SK-N-SH (cell line): ENCODE measurements at regions not wholly inside any gene's neighbourhood (a gene's known extent, or its start where the extent isn't known, plus 50 kb on each side); places are given as distances from the start of the nearest gene placed in this dataset.

ENCODE experiments used
- CTCF ChIA-PET: fragments of 300-600, 350-600 bp; formaldehyde crosslinking; extraction: SDS; loops from one replicate; lab custom pipeline; 2021; lab: Yijun Ruan, JAX
- POLR2A ChIA-PET: fragments of 350-600 bp; sonication (Branson Sonifier 250); formaldehyde crosslinking; extraction: SDS; loops from one replicate; lab custom pipeline; 2020; ENCODE audit warnings: antibody characterized with exemption, inconsistent platforms; lab: Yijun Ruan, JAX
- DNase-seq: peaks from one replicate; pipeline ENCODE4 v3.0.0; 2012
- H2AFZ ChIP-seq: fragments of 200-600 bp; sonication (generic); 2 replicates; pipeline ENCODE4 v1.8.1; 2016; ENCODE audit warnings: antibody characterized with exemption, mild to moderate bottlenecking, low read depth
- H3F3A ChIP-seq: fragments of 200-600 bp; sonication (generic); replicated peaks from 2 replicates; pipeline ENCODE3; 2016; ENCODE audit warnings: antibody characterized with exemption, mild to moderate bottlenecking; ENCODE audit not compliant: insufficient read depth
- H3K27ac ChIP-seq, 2 experiments: fragments of 200-500 bp in 1 of 2; fragments of 200-600 bp in 1 of 2; sonication (Bioruptor generic) in 1 of 2; sonication (generic), shearing (Covaris generic) in 1 of 2; 2 replicates each; pipeline versions ENCODE4 v1.5.1 to v1.6.1; 2014 to 2016; ENCODE audit warnings: low read depth in 2 of 2, inconsistent platforms in 1 of 2, low read length in 1 of 2, mild to moderate bottlenecking in 1 of 2, mixed read lengths in 1 of 2
- H3K27me3 ChIP-seq: fragments of 200-600 bp; sonication (generic), shearing (Covaris generic); 2 replicates; pipeline ENCODE4 v1.6.1; 2016; ENCODE audit warnings: mixed run types; ENCODE audit not compliant: insufficient read depth
- H3K36me3 ChIP-seq, 2 experiments: fragments of 200-500 bp in 1 of 2; fragments of 200-600 bp in 1 of 2; sonication (Bioruptor generic) in 1 of 2; sonication (generic) in 1 of 2; replicated peaks in 1 of 2; 2 replicates each; pipeline versions ENCODE3 to v1.5.1; 2014 to 2016; ENCODE audit warnings: low read length in 1 of 2, mild to moderate bottlenecking in 1 of 2; ENCODE audit not compliant: insufficient read depth in 2 of 2, control insufficient read depth in 1 of 2
- H3K4me1 ChIP-seq, 2 experiments: fragments of 200-500 bp in 1 of 2; fragments of 200-600 bp in 1 of 2; sonication (Bioruptor generic) in 1 of 2; sonication (generic), shearing (Covaris generic) in 1 of 2; 2 replicates each; pipeline versions ENCODE4 v1.5.1 to v1.6.1; 2014 to 2016; ENCODE audit warnings: low read depth in 1 of 2, low read length in 1 of 2, mixed run types in 1 of 2; ENCODE audit not compliant: insufficient read depth in 2 of 2, control insufficient read depth in 1 of 2
- H3K4me2 ChIP-seq: fragments of 200-600 bp; sonication (generic), shearing (Covaris generic); 2 replicates; pipeline ENCODE4 v1.6.1; 2017; ENCODE audit warnings: mixed run types
- H3K4me3 ChIP-seq, 2 experiments: fragments of 200-500 bp in 1 of 2; fragments of 200-600 bp in 1 of 2; sonication (Bioruptor generic) in 1 of 2; sonication (generic), shearing (Covaris generic) in 1 of 2; 2 replicates each; pipeline versions ENCODE4 v1.5.1 to v1.8.1; 2014 to 2016; ENCODE audit warnings: low read depth in 2 of 2, inconsistent platforms in 1 of 2, low read length in 1 of 2, mild to moderate bottlenecking in 1 of 2, mixed read lengths in 1 of 2, moderate library complexity in 1 of 2
- H3K79me2 ChIP-seq: fragments of 200-600 bp; sonication (generic); 2 replicates; pipeline ENCODE4 v1.8.1; 2017; ENCODE audit warnings: mild to moderate bottlenecking; ENCODE audit not compliant: insufficient read depth
- H3K9ac ChIP-seq: fragments of 200-600 bp; sonication (generic); 2 replicates; pipeline ENCODE4 v1.6.1; 2017; ENCODE audit warnings: mixed run types
- H3K9me2 ChIP-seq: fragments of 200-600 bp; sonication (generic); 2 replicates; pipeline ENCODE4 v1.6.1; 2017; ENCODE audit warnings: mixed run types
- H3K9me3 ChIP-seq: fragments of 200-600 bp; sonication (generic); 2 replicates; pipeline ENCODE4 v1.6.1; 2017; ENCODE audit warnings: mixed run types, mild to moderate bottlenecking, moderate library complexity
- H4K20me1 ChIP-seq: fragments of 200-600 bp; sonication (generic); 2 replicates; pipeline ENCODE4 v1.6.1; 2017; ENCODE audit warnings: mild to moderate bottlenecking, mixed run types; ENCODE audit not compliant: insufficient read depth
- CTCF ChIP-seq: fragments of 200-600 bp; sonication (generic); IDR thresholded peaks from 2 replicates; pipeline ENCODE4 v1.6.1; 2017; ENCODE audit warnings: antibody characterized with exemption, mild to moderate bottlenecking, moderate library complexity
- ELF1 ChIP-seq: IDR thresholded peaks from 2 replicates; pipeline ENCODE4 v1.4.0; 2012
- EZH2phosphoT487 ChIP-seq: fragments of 200-600 bp; sonication (generic); IDR thresholded peaks from 2 replicates; pipeline ENCODE4 v1.6.1; 2017; ENCODE audit warnings: low read depth, mixed run types, mild to moderate bottlenecking, antibody characterized with exemption, moderate library complexity, borderline replicate concordance
- FOSL2 ChIP-seq: IDR thresholded peaks from 2 replicates; pipeline ENCODE4 v1.4.0; 2012; ENCODE audit warnings: low read depth, mild to moderate bottlenecking, moderate library complexity, borderline replicate concordance
- GABPA ChIP-seq: IDR thresholded peaks from 2 replicates; pipeline ENCODE4 v1.4.0; 2012; ENCODE audit warnings: low read depth, mild to moderate bottlenecking
- GATA2 ChIP-seq: sonication (generic); formaldehyde crosslinking; IDR thresholded peaks from 2 replicates; pipeline ENCODE4 v1.5.0; 2020; ENCODE audit warnings: mild to moderate bottlenecking, missing genetic modification reagents
- IRF3 ChIP-seq: fragments of 150-350 bp; IDR thresholded peaks from 2 replicates; pipeline ENCODE4 v1.6.1; 2016; ENCODE audit warnings: mild to moderate bottlenecking, low read depth, low read length
- JUND ChIP-seq: IDR thresholded peaks from 2 replicates; pipeline ENCODE4 v1.4.0; 2012
- MAX ChIP-seq: IDR thresholded peaks from 2 replicates; pipeline ENCODE4 v1.4.0; 2012; ENCODE audit warnings: low read depth
- MEF2A ChIP-seq: IDR thresholded peaks from 2 replicates; pipeline ENCODE4 v1.4.0; 2012; ENCODE audit warnings: low read depth, borderline replicate concordance
- MXI1 ChIP-seq: IDR thresholded peaks from 2 replicates; pipeline ENCODE4 v1.6.1; 2012; ENCODE audit warnings: mild to moderate bottlenecking, low read depth, low read length, improper control_type of control experiment
- NFIC ChIP-seq: IDR thresholded peaks from 2 replicates; pipeline ENCODE4 v1.4.0; 2012; ENCODE audit warnings: borderline replicate concordance
- NRF1 ChIP-seq: IDR thresholded peaks from 2 replicates; pipeline ENCODE4 v1.6.1; 2012; ENCODE audit warnings: low read depth, mild to moderate bottlenecking, low read length
- POLR2AphosphoS5 ChIP-seq: IDR thresholded peaks from 2 replicates; pipeline ENCODE4 v1.6.1; 2012; ENCODE audit warnings: low read depth, low read length
- RXRA ChIP-seq: IDR thresholded peaks from 2 replicates; pipeline ENCODE4 v1.4.0; 2012; ENCODE audit warnings: low read depth, mild to moderate bottlenecking, borderline replicate concordance
- SIN3A ChIP-seq: IDR thresholded peaks from 2 replicates; pipeline ENCODE4 v1.6.1; 2012; ENCODE audit warnings: low read depth, mild to moderate bottlenecking, low read length, moderate library complexity, borderline replicate concordance
- SMC3 ChIP-seq: IDR thresholded peaks from 2 replicates; pipeline ENCODE4 v1.6.1; 2012; ENCODE audit warnings: low read depth, low read length, improper control_type of control experiment
- TCF12 ChIP-seq: IDR thresholded peaks from 2 replicates; pipeline ENCODE4 v1.4.0; 2012
- YY1 ChIP-seq: IDR thresholded peaks from 2 replicates; pipeline ENCODE4 v1.4.0; 2012; ENCODE audit warnings: low read depth, mild to moderate bottlenecking
- ZBTB33 ChIP-seq: IDR thresholded peaks from 2 replicates; pipeline ENCODE4 v1.4.0; 2012; ENCODE audit warnings: low read depth, borderline replicate concordance
- WGBS: methylation state at CpG from one replicate; pipeline ENCODE4 v1.1.6; 2017; ENCODE audit warnings: low lambda C conversion rate; 5-methylcytosine and 5-hydroxymethylcytosine counted together

- Histone ChIP-seq H3F3A (no peaks in the 10 kb centered on the region), H3K79me2 (no peaks in the 10 kb centered on the region), H3K36me3 (no peaks in the 10 kb centered on the region), H3K27me3 (no peaks in the 10 kb centered on the region), H4K20me1 (no peaks in the 10 kb centered on the region), H3K4me1 (no peaks in the 10 kb centered on the region), H3K9me2 (no peaks in the 10 kb centered on the region), H2AFZ (no peak overlapping the region), H3K27ac (no peak overlapping the region), H3K4me3 (no peak overlapping the region), H3K9me3 (no peaks in the 10 kb centered on the region), H3K4me2 (no peak overlapping the region), H3K9ac (no peak overlapping the region)
- ChIA-PET POLR2A (no interaction called here), CTCF (no interaction called here)
- no peak for DNase-seq
- no peak for TF ChIP-seq RXRA
Measured at GRCh38 chr6:12476484-12476883, 186.3 kb downstream of the EDN1 start.

- WGBS: 92% methylated on average over 3 of the region's 3 CpGs
- no peak for DNase-seq
- Histone ChIP-seq H3K9me2 (no peaks in the 10 kb centered on the region), H3K27me3 (no peaks in the 10 kb centered on the region), H3K27ac (no peak overlapping the region), H4K20me1 (no peaks in the 10 kb centered on the region), H3K4me2 (no peak overlapping the region), H3K9me3 (no peaks in the 10 kb centered on the region), H2AFZ (no peak overlapping the region), H3F3A (peaks cover under 1% of the 10 kb centered on the region), H3K4me1 (peaks cover 0 to under 1% of the 10 kb centered on the region in 2 experiments; a peak in 2 of 4 replicates), H3K9ac (no peak overlapping the region), H3K36me3 (no peaks in the 10 kb centered on the region), H3K4me3 (no peak overlapping the region), H3K79me2 (no peaks in the 10 kb centered on the region)
- TF ChIP-seq TCF12 (no peak), POLR2AphosphoS5 (no peak), SIN3A (no peak), FOSL2 (no peak), YY1 (no peak), GATA2 (no peak), JUND (no peak), ZBTB33 (no peak), SMC3 (no peak), IRF3 (no peak), MXI1 (no peak), NFIC (no peak), EZH2phosphoT487 (no peak), GABPA (no peak), ELF1 (no peak), MAX (no peak), NRF1 (no peak), CTCF (no peak), MEF2A (no peak)
- CTCF ChIA-PET: no interaction called here
- POLR2A ChIA-PET: no interaction called here
Measured at GRCh38 chr6:12477616-12478015, 187.5 kb downstream of the EDN1 start.
